ENCODE measurements at regions not wholly inside any gene's neighbourhood (a gene's known extent, or its start where the extent isn't known, plus 50 kb on each side); places are given as distances from the start of the nearest gene placed in this dataset.

DNA sequence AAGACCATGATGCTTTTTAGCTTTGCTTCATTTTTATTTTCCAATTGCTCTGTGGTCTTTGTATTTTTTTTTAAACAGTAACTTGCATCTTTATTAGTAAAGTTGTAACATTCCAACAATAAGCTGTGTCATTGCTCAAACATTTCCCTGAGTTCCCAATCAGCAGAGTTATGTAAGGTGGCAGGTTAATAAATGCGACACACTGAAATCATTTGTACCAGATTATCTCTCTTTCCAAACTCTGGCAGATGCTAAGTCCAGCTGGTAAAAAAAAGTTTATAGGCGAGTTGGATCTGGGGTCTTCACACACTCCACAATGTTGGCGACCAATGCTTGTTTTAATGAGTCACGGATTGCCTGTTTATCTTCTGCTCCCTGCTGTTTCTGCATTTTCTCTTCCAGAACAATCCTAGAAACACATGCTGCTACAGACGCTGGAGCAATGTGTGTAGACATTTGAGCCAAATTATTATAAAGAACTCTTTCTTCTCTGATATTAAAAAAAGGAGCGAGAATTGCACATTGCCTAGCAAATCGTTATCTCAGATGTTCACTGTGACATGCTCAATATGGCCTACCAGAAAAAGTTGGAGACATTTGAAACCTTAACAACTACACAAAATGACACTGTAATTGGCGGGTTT, 113.6 kb upstream of the IFNGR1 start:
- no peak for TF ChIP-seq EZH2 (IDR thresholded peaks at IDR 0.05; ENCODE audit: low read depth)
- TF ChIP-seq, protein P1, sequence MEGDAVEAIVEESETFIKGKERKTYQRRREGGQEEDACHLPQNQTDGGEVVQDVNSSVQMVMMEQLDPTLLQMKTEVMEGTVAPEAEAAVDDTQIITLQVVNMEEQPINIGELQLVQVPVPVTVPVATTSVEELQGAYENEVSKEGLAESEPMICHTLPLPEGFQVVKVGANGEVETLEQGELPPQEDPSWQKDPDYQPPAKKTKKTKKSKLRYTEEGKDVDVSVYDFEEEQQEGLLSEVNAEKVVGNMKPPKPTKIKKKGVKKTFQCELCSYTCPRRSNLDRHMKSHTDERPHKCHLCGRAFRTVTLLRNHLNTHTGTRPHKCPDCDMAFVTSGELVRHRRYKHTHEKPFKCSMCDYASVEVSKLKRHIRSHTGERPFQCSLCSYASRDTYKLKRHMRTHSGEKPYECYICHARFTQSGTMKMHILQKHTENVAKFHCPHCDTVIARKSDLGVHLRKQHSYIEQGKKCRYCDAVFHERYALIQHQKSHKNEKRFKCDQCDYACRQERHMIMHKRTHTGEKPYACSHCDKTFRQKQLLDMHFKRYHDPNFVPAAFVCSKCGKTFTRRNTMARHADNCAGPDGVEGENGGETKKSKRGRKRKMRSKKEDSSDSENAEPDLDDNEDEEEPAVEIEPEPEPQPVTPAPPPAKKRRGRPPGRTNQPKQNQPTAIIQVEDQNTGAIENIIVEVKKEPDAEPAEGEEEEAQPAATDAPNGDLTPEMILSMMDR (conservative IDR thresholded peaks at IDR 0.05) = no peak
